Testis (tissue), 2 donors: ENCODE measurements at regions not wholly inside any gene's neighbourhood (a gene's known extent, or its start where the extent isn't known, plus 50 kb on each side); places are given as distances from the start of the nearest gene placed in this dataset.

Experiments
- DNase-seq: peaks from one replicate; pipeline ENCODE4 v3.0.0-alpha.2; 2019
- H3K27ac ChIP-seq, 2 donors: fragments of 200-600 bp; sonication (generic); one replicate each; pipeline ENCODE4 v1.5.1; 2019
- H3K27me3 ChIP-seq: fragments of 200-600 bp; sonication (generic); one replicate; pipeline ENCODE4 v1.5.1; 2019
- H3K36me3 ChIP-seq: fragments of 200-600 bp; sonication (generic); one replicate; pipeline ENCODE4 v1.5.1; 2017; ENCODE audit warnings: low read depth; ENCODE audit errors: missing control alignments
- H3K4me1 ChIP-seq: fragments of 200-600 bp; sonication (generic); one replicate; pipeline ENCODE4 v1.5.1; 2019
- H3K4me3 ChIP-seq, 2 donors: fragments of 200-600 bp; sonication (generic); one replicate each; pipeline ENCODE4 v1.5.1; 2017 to 2019
- H3K9me3 ChIP-seq: fragments of 200-600 bp; sonication (generic); one replicate; pipeline ENCODE4 v1.5.1; 2017
- CTCF ChIP-seq, 3 experiments: fragments of 450-650 bp in 2 of 3; fragments of 200-600 bp in 1 of 3; sonication (generic) in 1 of 3; IDR thresholded peaks; one replicate each; pipeline ENCODE4 v1.5.1; 2016 to 2019; ENCODE audit warnings: antibody characterized with exemption in 3 of 3, mild to moderate bottlenecking in 2 of 3, moderate library complexity in 1 of 3
- POLR2A ChIP-seq: fragments of 450-650 bp; IDR thresholded peaks from one replicate; pipeline ENCODE4 v1.6.1; 2017; ENCODE audit warnings: antibody characterized with exemption, mild to moderate bottlenecking, moderate library complexity
- WGBS, 2 donors: methylation state at CpG; one replicate each; pipeline ENCODE4 v1.1.5; 2018; 5-methylcytosine and 5-hydroxymethylcytosine counted together
- intact Hi-C: fragments of 100-400 bp; cut with DNase I; formaldehyde crosslinking; loops from one replicate; pipeline ENCODE4 v1.15.1; 2023; ENCODE audit warnings: low total_unique reads

GRCh38 chr12:115648463-115648862 is 629.0 kb downstream of the MED13L start:
- Histone ChIP-seq H3K4me1 (peaks cover 7% of the 10 kb centered on the region), H3K27me3 (no peaks in the 10 kb centered on the region), H3K4me3 (no peak overlapping the region), H3K27ac (no peak overlapping the region), H3K36me3 (no peaks in the 10 kb centered on the region), H3K9me3 (no peaks in the 10 kb centered on the region)
- no peak for TF ChIP-seq CTCF (IDR thresholded peaks at IDR 0.05)
- no peak for TF ChIP-seq POLR2A
- intact Hi-C loops: no loop called here
- 78 to 84% methylated on average over 1 of the region's 1 CpG for WGBS, 2 donors
- no peak for DNase-seq

- Histone ChIP-seq H3K36me3 (no peaks in the 10 kb centered on the region), H3K27me3 (no peaks in the 10 kb centered on the region), H3K9me3 (no peaks in the 10 kb centered on the region), H3K4me1 (peaks cover 7% of the 10 kb centered on the region), H3K4me3 (no peak overlapping the region), H3K27ac (no peak overlapping the region)
- 96 to 100% methylated on average over 2 of the region's 2 CpGs for WGBS, 2 donors
- intact Hi-C loops: no loop called here
- DNase-seq: no peak
- TF ChIP-seq POLR2A (no peak), CTCF (IDR thresholded peaks at IDR 0.05) (no peak)
Measured at GRCh38 chr12:115646210-115646609, 631.3 kb downstream of the MED13L start.

- H3K4me3 ChIP-seq: no peak overlapping the region
- DNase-seq: no peak
- no peak overlapping the region for H3K27ac ChIP-seq
- intact Hi-C loops: no loop called here
- 93 to 95% methylated on average over 2 of the region's 2 CpGs for whole genome bisulfite sequencing, 2 donors
- no peaks in the 10 kb centered on the region for H3K36me3 ChIP-seq
- no peaks in the 10 kb centered on the region for H3K27me3 ChIP-seq
- no peaks in the 10 kb centered on the region for H3K4me1 ChIP-seq
- TF ChIP-seq POLR2A: no peak
- no peak for TF ChIP-seq CTCF (IDR thresholded peaks at IDR 0.05)
- no peaks in the 10 kb centered on the region for H3K9me3 ChIP-seq
Measured at GRCh38 chr12:115640929-115641328, 636.6 kb downstream of the MED13L start.

- H3K27me3 ChIP-seq: no peaks in the 10 kb centered on the region
- no peak overlapping the region for H3K4me3 ChIP-seq
- no peaks in the 10 kb centered on the region for H3K9me3 ChIP-seq
- no peaks in the 10 kb centered on the region for H3K36me3 ChIP-seq
- intact Hi-C loops: no loop called here
- H3K4me1 ChIP-seq: no peaks in the 10 kb centered on the region
- WGBS, 2 donors: 80 to 83% methylated on average over 5 of the region's 5 CpGs
- TF ChIP-seq CTCF (IDR thresholded peaks at IDR 0.05) (no peak), POLR2A (no peak)
- no peak overlapping the region for H3K27ac ChIP-seq
- DNase-seq: no peak
Measured at GRCh38 chr12:115639648-115640012, 637.9 kb downstream of the MED13L start.

- 70 to 78% methylated on average over 13 of the region's 13 CpGs for WGBS, 2 donors
- Histone ChIP-seq H3K9me3 (no peaks in the 10 kb centered on the region), H3K36me3 (no peaks in the 10 kb centered on the region), H3K27me3 (no peaks in the 10 kb centered on the region), H3K4me3 (no peak overlapping the region), H3K4me1 (no peaks in the 10 kb centered on the region), H3K27ac (no peak overlapping the region)
- TF ChIP-seq CTCF (IDR thresholded peaks at IDR 0.05) (no peak), POLR2A (no peak)
- no peak for DNase-seq
- intact Hi-C loops: no loop called here
Measured at GRCh38 chr12:115638733-115639647, 638.5 kb downstream of the MED13L start.
